SK-N-SH treated with all-trans-retinoic acid at 6 μM for 48 hours (cell line): ENCODE measurements at regions not wholly inside any gene's neighbourhood (a gene's known extent, or its start where the extent isn't known, plus 50 kb on each side); places are given as distances from the start of the nearest gene placed in this dataset.
A peak's percentile ranks its signal among the peaks of the same experiment; 100 is the strongest.
"Not testable (repeated sequence)": the region's sequence is repeated elsewhere in the genome, so short reads cannot be mapped to it uniquely, and the experiment has no call there.

ENCODE experiments used
- ATAC-seq: fragments of 200-7000 bp; cut with Tn5 transposase; 3 replicates; pipeline ENCODE4 v1.9.1; 2020; ENCODE audit warnings: mild to moderate bottlenecking, moderate library complexity
- ARNTL ChIP-seq: fragments of 450-650 bp; formaldehyde crosslinking; IDR thresholded peaks from 2 replicates; pipeline ENCODE4 v1.5.0; 2020; ENCODE audit warnings: low read depth, mild to moderate bottlenecking, moderate library complexity, borderline replicate concordance
- CREB5 ChIP-seq: fragments of 250-450 bp; sonication (Bioruptor Pico); IDR thresholded peaks from 2 replicates; pipeline ENCODE4 v1.5.1; 2020; ENCODE audit warnings: low read depth, mild to moderate bottlenecking, moderate library complexity
- CSDC2 ChIP-seq: fragments of 250-450 bp; sonication (Bioruptor Pico); IDR thresholded peaks from 2 replicates; pipeline ENCODE4 v1.5.0; 2020; ENCODE audit warnings: mild to moderate bottlenecking, moderate library complexity
- CSRNP3 ChIP-seq: fragments of 250-450 bp; sonication (Bioruptor Pico); IDR thresholded peaks from 2 replicates; pipeline ENCODE4 v1.5.1; 2021; ENCODE audit warnings: mild to moderate bottlenecking, moderate library complexity
- GLIS3 ChIP-seq: fragments of 250-450 bp; sonication (Bioruptor Pico); IDR thresholded peaks from 2 replicates; pipeline ENCODE4 v1.5.0; 2020; ENCODE audit warnings: mild to moderate bottlenecking, moderate library complexity
- ISL1 ChIP-seq: fragments of 250-450 bp; sonication (Bioruptor Pico); IDR thresholded peaks from 2 replicates; pipeline ENCODE4 v2.1.2; 2022; ENCODE audit warnings: mild to moderate bottlenecking, moderate library complexity
- OSR1 ChIP-seq: fragments of 250-450 bp; sonication (Bioruptor Pico); IDR thresholded peaks from 2 replicates; pipeline ENCODE4 v1.8.0; 2022; ENCODE audit warnings: moderate library complexity, mild to moderate bottlenecking, inconsistent platforms
- PATZ1 ChIP-seq: fragments of 250-450 bp; sonication (Bioruptor Pico); IDR thresholded peaks from 2 replicates; pipeline ENCODE4 v1.8.0; 2020; ENCODE audit warnings: mild to moderate bottlenecking, moderate library complexity, borderline replicate concordance
- PPARA ChIP-seq: fragments of 250-450 bp; sonication (Bioruptor Pico); IDR thresholded peaks from 2 replicates; pipeline ENCODE4 v1.5.0; 2020; ENCODE audit warnings: mild to moderate bottlenecking, borderline replicate concordance
- SNAI2 ChIP-seq: fragments of 250-450 bp; sonication (Bioruptor Pico); IDR thresholded peaks from 2 replicates; pipeline ENCODE4 v1.5.0; 2020; ENCODE audit warnings: mild to moderate bottlenecking, moderate library complexity
- TCF4 ChIP-seq: fragments of 250-450 bp; sonication (Bioruptor Pico); IDR thresholded peaks from 2 replicates; pipeline ENCODE4 v1.8.0; 2021; ENCODE audit warnings: mild to moderate bottlenecking, moderate library complexity, borderline replicate concordance
- TSHZ2 ChIP-seq: fragments of 250-450 bp; sonication (Bioruptor Pico); IDR thresholded peaks from 2 replicates; pipeline ENCODE4 v1.5.0; 2020; ENCODE audit warnings: mild to moderate bottlenecking, moderate library complexity
- ZFP3 ChIP-seq: fragments of 250-450 bp; sonication (Bioruptor Pico); IDR thresholded peaks from 2 replicates; pipeline ENCODE4 v1.5.0; 2020; ENCODE audit warnings: mild to moderate bottlenecking, moderate library complexity
- ZFP30 ChIP-seq: fragments of 450-650 bp; formaldehyde crosslinking; IDR thresholded peaks from 2 replicates; pipeline ENCODE4 v1.5.0; 2022; ENCODE audit warnings: mild to moderate bottlenecking, moderate library complexity
- ZNF70 ChIP-seq: fragments of 450-650 bp; formaldehyde crosslinking; IDR thresholded peaks from 2 replicates; pipeline ENCODE4 v1.5.0; 2020; ENCODE audit warnings: mild to moderate bottlenecking, moderate library complexity
- ZNF8 ChIP-seq: fragments of 450-650 bp; formaldehyde crosslinking; IDR thresholded peaks from 2 replicates; pipeline ENCODE4 v1.5.0; 2020; ENCODE audit warnings: mild to moderate bottlenecking, moderate library complexity

- no peak for TF ChIP-seq PATZ1 (CRISPR knock-in tag)
Measured at GRCh38 chr15:66886241-66886675, 179.1 kb upstream of the SMAD3 start (continued).

GRCh38 chr15:66886686-66887273 is 178.6 kb upstream of the SMAD3 start:
- ATAC-seq, result no peak
- TF ChIP-seq ZFP3 (CRISPR knock-in tag), result no peak
- TF ChIP-seq CSDC2 (CRISPR knock-in tag), result no peak
- TF ChIP-seq PATZ1 (CRISPR knock-in tag), result no peak
- no peak for TF ChIP-seq CSRNP3
- no peak for TF ChIP-seq ZFP30
- TF ChIP-seq ZNF8, result no peak

GRCh38 chr15:66889298-66889697 is 176.1 kb upstream of the SMAD3 start:
- ATAC-seq, result not testable (repeated sequence)

- no peak for TF ChIP-seq CREB5
- peak; percentile 62; the same call in 1 of the 2 replicates for TF ChIP-seq TCF4 (CRISPR knock-in tag)
- peak; percentile 76; the same call in 1 of the 2 replicates for TF ChIP-seq TSHZ2 (CRISPR knock-in tag)
- TF ChIP-seq, all 23 proteins: peak for 2
- no peak for ATAC-seq
Measured at GRCh38 chr15:66891776-66892175, 173.6 kb upstream of the SMAD3 start.

GRCh38 chr15:66893294-66893693 is 172.1 kb upstream of the SMAD3 start:
- no peak for ATAC-seq
- TF ChIP-seq TSHZ2 (CRISPR knock-in tag) (no peak), ARNTL (CRISPR knock-in tag) (no peak), GLIS3 (CRISPR knock-in tag) (no peak), ISL1 (CRISPR knock-in tag) (no peak), PPARA (CRISPR knock-in tag) (no peak), OSR1 (CRISPR knock-in tag) (no peak), ZNF70 (CRISPR knock-in tag) (no peak), TCF4 (CRISPR knock-in tag) (no peak), SNAI2 (CRISPR knock-in tag) (no peak)
